IMR-90 (cell line): ENCODE measurements at regions not wholly inside any gene's neighbourhood (a gene's known extent, or its start where the extent isn't known, plus 50 kb on each side); places are given as distances from the start of the nearest gene placed in this dataset.

ENCODE experiments used
- ATAC-seq: fragments of 200-7000 bp; cut with Tn5 transposase; 2 replicates; pipeline ENCODE4 v1.9.1; 2020; ENCODE audit warnings: low read depth, mild to moderate bottlenecking, moderate library complexity
- BruUV-seq: library from RNA; stranded (reverse); fragments of 400-500 nt; replicated peaks from 2 replicates; lab custom pipeline; 2021; lab: Mats Ljungman, UMichigan
- CTCF ChIA-PET: fragments of 300-600 bp; formaldehyde crosslinking; extraction: SDS; loops from one replicate; lab custom pipeline; 2021; ENCODE audit warnings: antibody characterized with exemption; lab: Yijun Ruan, JAX
- POLR2A ChIA-PET: fragments of 300-600 bp; sonication (Branson Sonifier 250); formaldehyde crosslinking; loops from one replicate; lab custom pipeline; 2022; ENCODE audit warnings: antibody characterized with exemption; ENCODE audit not compliant: unreplicated experiment; lab: Charles Lee
- DNase-seq: peaks from one replicate; pipeline ENCODE4 v3.0.0; 2013
- H2AFZ ChIP-seq: replicated peaks from 2 replicates; pipeline ENCODE3; 2013; ENCODE audit warnings: low read length, mild to moderate bottlenecking; ENCODE audit not compliant: poor library complexity
- H2AK5ac ChIP-seq: 2 replicates; pipeline ENCODE4 v1.6.1; 2013; ENCODE audit warnings: low read depth, low read length, inconsistent platforms
- H2AK9ac ChIP-seq: replicated peaks from 2 replicates; pipeline ENCODE3; 2013; ENCODE audit warnings: mild to moderate bottlenecking, low read depth, low read length, moderate library complexity; ENCODE audit not compliant: poor library complexity
- H2BK120ac ChIP-seq: 2 replicates; pipeline ENCODE4 v1.6.1; 2013; ENCODE audit warnings: low read depth, low read length, inconsistent platforms
- H2BK15ac ChIP-seq: 3 replicates; pipeline ENCODE4 v1.6.1; 2013; ENCODE audit warnings: low read depth, low read length, inconsistent platforms
- H2BK20ac ChIP-seq: 2 replicates; pipeline ENCODE4 v1.6.1; 2013; ENCODE audit warnings: low read depth, mild to moderate bottlenecking, inconsistent platforms, low read length, moderate library complexity
- H2BK5ac ChIP-seq: 2 replicates; pipeline ENCODE4 v1.6.1; 2013; ENCODE audit warnings: mild to moderate bottlenecking, low read depth, low read length, inconsistent platforms; ENCODE audit not compliant: poor library complexity, severe bottlenecking
- H3K14ac ChIP-seq: replicated peaks from 2 replicates; pipeline ENCODE4 v1.6.1; 2013; ENCODE audit warnings: low read depth, low read length, inconsistent platforms
- H3K18ac ChIP-seq: 2 replicates; pipeline ENCODE4 v1.6.1; 2013; ENCODE audit warnings: low read depth, low read length, control low read depth
- H3K23ac ChIP-seq: 2 replicates; pipeline ENCODE4 v1.6.1; 2013; ENCODE audit warnings: low read depth, low read length, inconsistent platforms
- H3K27ac ChIP-seq: 2 replicates; pipeline ENCODE4 v1.5.1; 2013; ENCODE audit warnings: mild to moderate bottlenecking, control low read depth, low read length; ENCODE audit not compliant: insufficient read depth
- H3K27me3 ChIP-seq: 2 replicates; pipeline ENCODE4 v1.6.1; 2013; ENCODE audit warnings: low read length; ENCODE audit not compliant: control insufficient read depth, insufficient read depth
- H3K36me3 ChIP-seq: 2 replicates; pipeline ENCODE4 v1.6.1; 2013; ENCODE audit warnings: low read length, mixed read lengths; ENCODE audit not compliant: control insufficient read depth, insufficient read depth
- H3K4ac ChIP-seq: 2 replicates; pipeline ENCODE4 v1.6.1; 2013; ENCODE audit warnings: low read depth, low read length, inconsistent platforms
- H3K4me1 ChIP-seq: 2 replicates; pipeline ENCODE4 v1.6.1; 2013; ENCODE audit warnings: low read length, mixed read lengths; ENCODE audit not compliant: control insufficient read depth, insufficient read depth
- H3K4me2 ChIP-seq: 2 replicates; pipeline ENCODE4 v1.6.1; 2013; ENCODE audit warnings: low read depth, mild to moderate bottlenecking, control low read depth, low read length, moderate library complexity
- H3K4me3 ChIP-seq: 2 replicates; pipeline ENCODE4 v1.5.1; 2013; ENCODE audit warnings: low read depth, mild to moderate bottlenecking, control low read depth, low read length, moderate library complexity; ENCODE audit not compliant: insufficient read depth
- H3K56ac ChIP-seq: 2 replicates; pipeline ENCODE4 v1.6.1; 2013; ENCODE audit warnings: low read length, inconsistent platforms; ENCODE audit not compliant: insufficient read depth; ENCODE audit errors: extremely low read depth
- H3K79me1 ChIP-seq, 2 experiments: 2 replicates each; pipeline ENCODE4 v1.6.1; 2013; ENCODE audit warnings: low read length in 2 of 2, inconsistent platforms in 1 of 2, low read depth in 1 of 2
- H3K9ac ChIP-seq: 2 replicates; pipeline ENCODE4 v1.6.1; 2013; ENCODE audit warnings: low read depth, low read length, control low read depth
- H3K9me1 ChIP-seq: 2 replicates; pipeline ENCODE4 v1.6.1; 2013; ENCODE audit warnings: low read length, inconsistent platforms; ENCODE audit not compliant: insufficient read depth
- H3K9me3 ChIP-seq: 2 replicates; pipeline ENCODE4 v1.6.1; 2013; ENCODE audit warnings: low read length; ENCODE audit not compliant: control insufficient read depth, insufficient read depth
- H4K20me1 ChIP-seq: 2 replicates; pipeline ENCODE4 v1.6.1; 2013; ENCODE audit warnings: low read length, inconsistent platforms; ENCODE audit not compliant: insufficient read depth
- H4K5ac ChIP-seq: 2 replicates; pipeline ENCODE4 v1.6.1; 2013; ENCODE audit warnings: mild to moderate bottlenecking, low read depth, low read length, control low read depth
- H4K8ac ChIP-seq, 2 experiments: 2 replicates each; pipeline ENCODE4 v1.6.1; 2013; ENCODE audit warnings: low read depth in 2 of 2, low read length in 2 of 2, control low read depth in 1 of 2, inconsistent platforms in 1 of 2
- H4K91ac ChIP-seq: 2 replicates; pipeline ENCODE4 v1.6.1; 2013; ENCODE audit warnings: low read depth, low read length, inconsistent platforms; ENCODE audit not compliant: insufficient read depth
- CEBPB ChIP-seq: IDR thresholded peaks from 2 replicates; pipeline ENCODE4 v1.6.1; 2012; ENCODE audit warnings: low read depth, low read length, improper control_type of control experiment
- CHD1 ChIP-seq: IDR thresholded peaks from 2 replicates; pipeline ENCODE4 v1.6.1; 2012; ENCODE audit warnings: low read depth, low read length, improper control_type of control experiment
- FOS ChIP-seq: fragments of 150-350 bp; IDR thresholded peaks from 2 replicates; pipeline ENCODE4 v1.6.1; 2016; ENCODE audit warnings: low read depth, low read length
- MAFK ChIP-seq: IDR thresholded peaks from 2 replicates; pipeline ENCODE4 v1.6.1; 2012; ENCODE audit warnings: low read depth, low read length, improper control_type of control experiment
- NFE2L2 ChIP-seq: fragments of 150-350 bp; IDR thresholded peaks from 2 replicates; pipeline ENCODE4 v1.6.1; 2016; ENCODE audit warnings: low read depth, mild to moderate bottlenecking, low read length
- RAD21 ChIP-seq: IDR thresholded peaks from 2 replicates; pipeline ENCODE4 v1.6.1; 2012; ENCODE audit warnings: low read length, improper control_type of control experiment
- RCOR1 ChIP-seq: IDR thresholded peaks from 2 replicates; pipeline ENCODE4 v1.6.1; 2012; ENCODE audit warnings: mild to moderate bottlenecking, low read length, improper control_type of control experiment; ENCODE audit not compliant: insufficient replicate concordance
- SMC3 ChIP-seq: fragments of 150-350 bp; IDR thresholded peaks from 2 replicates; pipeline ENCODE4 v1.6.1; 2016; ENCODE audit warnings: low read depth, mild to moderate bottlenecking, antibody characterized with exemption, low read length, moderate library complexity
- WGBS, 2 experiments: methylation state at CpG; one replicate each; pipeline versions ENCODE4 v1.1.5 to v1.1.7; 2013; ENCODE audit warnings: missing lambda C conversion rate in 2 of 2; ENCODE audit not compliant: insufficient read length in 1 of 2; ENCODE audit errors: extremely low coverage in 2 of 2; 5-methylcytosine and 5-hydroxymethylcytosine counted together
- dilution Hi-C: fragments of 300-500 bp; cut with HindIII; formaldehyde crosslinking; loops from one replicate; pipeline ENCODE4 v1.14.3; 2018; ENCODE audit warnings: low sequenced_read_pairs; ENCODE audit not compliant: unreplicated experiment
- in situ Hi-C: fragments of 300-500 bp; cut with MboI; formaldehyde crosslinking; loops from 3 replicates; pipeline ENCODE4 v1.14.3; 2019; ENCODE audit warnings: low sequenced_read_pairs, inconsistent platforms, mixed read lengths
- intact Hi-C: fragments of 100-400 bp; cut with micrococcal nuclease; formaldehyde crosslinking; loops from 2 replicates; pipeline ENCODE4 v1.10.0; 2022
- TF ChIP-seq, protein P1 (sequence below): fragments of 150-350 bp; IDR thresholded peaks from 2 replicates; pipeline ENCODE4 v1.6.1; 2016; ENCODE audit warnings: low read depth, mild to moderate bottlenecking, low read length, moderate library complexity, borderline replicate concordance
- TF ChIP-seq, protein P2 (sequence below): fragments of 150-350 bp; IDR thresholded peaks from 2 replicates; pipeline ENCODE4 v1.6.1; 2017; ENCODE audit warnings: mild to moderate bottlenecking, antibody characterized with exemption, low read length, low read depth

DNA sequence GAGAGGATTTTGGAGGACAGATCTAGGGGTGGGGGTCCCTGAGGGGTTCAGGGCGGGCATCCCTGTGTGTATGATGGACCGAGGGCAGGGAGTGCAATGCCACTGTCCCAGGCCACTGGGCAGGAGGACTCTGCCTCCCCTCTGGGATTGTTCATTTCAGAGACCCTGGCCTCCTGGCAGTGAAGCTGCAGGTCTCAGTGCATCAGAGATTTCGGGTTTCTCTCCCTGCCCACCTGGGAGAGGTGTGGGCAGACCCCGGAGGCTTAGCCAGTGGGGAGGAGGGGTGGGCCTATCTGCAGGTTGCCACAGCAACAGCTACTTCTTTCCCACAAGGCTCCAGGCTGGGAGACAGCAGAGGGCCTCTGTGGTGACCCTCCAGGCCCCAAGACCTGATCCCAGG lies 80.1 kb upstream of the LRPAP1 start:
- Histone ChIP-seq H2AK9ac (no peak overlapping the region), H3K27me3 (no peaks in the 10 kb centered on the region; the same call in 1 of the 2 replicates), H2BK20ac (no peak overlapping the region), H4K8ac (no peak overlapping the region), H3K27ac (no peak overlapping the region), H3K4ac (no peak overlapping the region), H3K4me2 (no peak overlapping the region), H2AK5ac (no peak overlapping the region), H3K56ac (no peak overlapping the region), H4K20me1 (no peaks in the 10 kb centered on the region), H3K14ac (no peak overlapping the region), H3K9me3 (0 out of 2 replicates have a peak, but pooled peaks cover 2% of the 10 kb centered on the region), H2BK120ac (no peak overlapping the region), H4K5ac (no peak overlapping the region), H3K9me1 (no peaks in the 10 kb centered on the region; the same call in 1 of the 2 replicates), H3K4me3 (no peak overlapping the region), H3K36me3 (no peaks in the 10 kb centered on the region), H3K23ac (no peak overlapping the region), H3K9ac (no peak overlapping the region), H3K79me1 (no peaks in the 10 kb centered on the region), H3K4me1 (no peaks in the 10 kb centered on the region), H2BK15ac (no peak overlapping the region), H2AFZ (no peak overlapping the region), H4K91ac (no peak overlapping the region), H3K18ac (no peak overlapping the region), H2BK5ac (no peak overlapping the region)
- ATAC-seq = no peak
- POLR2A ChIA-PET = no interaction called here
- no TSS peak for BruUV-seq
- in situ Hi-C loops (no loop called here), intact Hi-C loops (no loop called here), dilution Hi-C loops (no loop called here)
- CTCF ChIA-PET = no interaction called here
- WGBS, 2 experiments = no CpG with 5 or more reads among the region's 4 CpGs
- TF ChIP-seq NFE2L2 = no peak
- TF ChIP-seq, protein P1, sequence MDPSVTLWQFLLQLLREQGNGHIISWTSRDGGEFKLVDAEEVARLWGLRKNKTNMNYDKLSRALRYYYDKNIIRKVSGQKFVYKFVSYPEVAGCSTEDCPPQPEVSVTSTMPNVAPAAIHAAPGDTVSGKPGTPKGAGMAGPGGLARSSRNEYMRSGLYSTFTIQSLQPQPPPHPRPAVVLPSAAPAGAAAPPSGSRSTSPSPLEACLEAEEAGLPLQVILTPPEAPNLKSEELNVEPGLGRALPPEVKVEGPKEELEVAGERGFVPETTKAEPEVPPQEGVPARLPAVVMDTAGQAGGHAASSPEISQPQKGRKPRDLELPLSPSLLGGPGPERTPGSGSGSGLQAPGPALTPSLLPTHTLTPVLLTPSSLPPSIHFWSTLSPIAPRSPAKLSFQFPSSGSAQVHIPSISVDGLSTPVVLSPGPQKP = no peak
- TF ChIP-seq FOS = no peak
- TF ChIP-seq MAFK = no peak
- TF ChIP-seq RAD21 = no peak
- no peak for TF ChIP-seq CHD1
- TF ChIP-seq RCOR1 = no peak
- no peak for TF ChIP-seq CEBPB
- TF ChIP-seq, protein P2, sequence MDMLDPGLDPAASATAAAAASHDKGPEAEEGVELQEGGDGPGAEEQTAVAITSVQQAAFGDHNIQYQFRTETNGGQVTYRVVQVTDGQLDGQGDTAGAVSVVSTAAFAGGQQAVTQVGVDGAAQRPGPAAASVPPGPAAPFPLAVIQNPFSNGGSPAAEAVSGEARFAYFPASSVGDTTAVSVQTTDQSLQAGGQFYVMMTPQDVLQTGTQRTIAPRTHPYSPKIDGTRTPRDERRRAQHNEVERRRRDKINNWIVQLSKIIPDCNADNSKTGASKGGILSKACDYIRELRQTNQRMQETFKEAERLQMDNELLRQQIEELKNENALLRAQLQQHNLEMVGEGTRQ = no peak
- no peak for TF ChIP-seq SMC3
- no peak for DNase-seq
